Esophagus squamous epithelium (tissue), 4 donors: ENCODE measurements at regions not wholly inside any gene's neighbourhood (a gene's known extent, or its start where the extent isn't known, plus 50 kb on each side); places are given as distances from the start of the nearest gene placed in this dataset.

ENCODE experiments used
- POLR2A ChIP-seq, 4 donors: fragments of 450-650 bp; IDR thresholded peaks; one replicate each; pipeline ENCODE4 v1.6.1; 2017; ENCODE audit warnings: antibody characterized with exemption in 4 of 4, mild to moderate bottlenecking in 4 of 4, moderate library complexity in 3 of 4
- TF ChIP-seq, protein P1 (sequence below), 6 experiments: fragments of 450-650 bp in 4 of 6; fragments of 200-600 bp in 2 of 6; sonication (generic) in 2 of 6; IDR thresholded peaks; one replicate each; pipeline ENCODE4 v1.5.1; 2016 to 2019; ENCODE audit warnings: antibody characterized with exemption in 6 of 6, mild to moderate bottlenecking in 4 of 6, moderate library complexity in 4 of 6

DNA sequence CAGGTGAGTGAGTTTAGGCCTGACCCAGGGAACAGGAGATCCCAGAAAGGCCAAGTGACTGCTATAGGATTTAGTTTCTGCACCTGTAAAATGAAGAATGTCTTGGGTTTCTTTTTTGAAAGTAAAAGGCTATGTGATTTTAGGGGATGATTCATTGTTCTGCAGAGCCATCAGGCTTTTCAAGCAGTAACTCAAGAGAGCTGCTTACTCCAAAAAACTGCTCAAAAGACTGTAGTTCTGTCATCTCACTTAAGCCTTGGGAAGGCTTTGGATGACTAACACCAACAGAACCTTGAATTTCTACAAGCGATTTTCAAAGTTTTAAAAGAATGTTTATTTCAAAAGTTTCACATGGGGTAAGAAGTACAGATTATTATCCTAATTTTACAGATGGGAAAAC is 165.1 kb downstream of the HAUS1 start:
- TF ChIP-seq, protein P1, sequence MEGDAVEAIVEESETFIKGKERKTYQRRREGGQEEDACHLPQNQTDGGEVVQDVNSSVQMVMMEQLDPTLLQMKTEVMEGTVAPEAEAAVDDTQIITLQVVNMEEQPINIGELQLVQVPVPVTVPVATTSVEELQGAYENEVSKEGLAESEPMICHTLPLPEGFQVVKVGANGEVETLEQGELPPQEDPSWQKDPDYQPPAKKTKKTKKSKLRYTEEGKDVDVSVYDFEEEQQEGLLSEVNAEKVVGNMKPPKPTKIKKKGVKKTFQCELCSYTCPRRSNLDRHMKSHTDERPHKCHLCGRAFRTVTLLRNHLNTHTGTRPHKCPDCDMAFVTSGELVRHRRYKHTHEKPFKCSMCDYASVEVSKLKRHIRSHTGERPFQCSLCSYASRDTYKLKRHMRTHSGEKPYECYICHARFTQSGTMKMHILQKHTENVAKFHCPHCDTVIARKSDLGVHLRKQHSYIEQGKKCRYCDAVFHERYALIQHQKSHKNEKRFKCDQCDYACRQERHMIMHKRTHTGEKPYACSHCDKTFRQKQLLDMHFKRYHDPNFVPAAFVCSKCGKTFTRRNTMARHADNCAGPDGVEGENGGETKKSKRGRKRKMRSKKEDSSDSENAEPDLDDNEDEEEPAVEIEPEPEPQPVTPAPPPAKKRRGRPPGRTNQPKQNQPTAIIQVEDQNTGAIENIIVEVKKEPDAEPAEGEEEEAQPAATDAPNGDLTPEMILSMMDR (IDR thresholded peaks at IDR 0.05) = no peak
- no peak for TF ChIP-seq POLR2A (IDR thresholded peaks at IDR 0.05)
